Neuronal stem cell (in vitro differentiated cells): ENCODE measurements at regions not wholly inside any gene's neighbourhood (a gene's known extent, or its start where the extent isn't known, plus 50 kb on each side); places are given as distances from the start of the nearest gene placed in this dataset.

ENCODE experiments used
- DNase-seq: peaks from one replicate; pipeline ENCODE4 v3.0.0-alpha.2; 2013; ENCODE audit warnings: low spot score
- H2AFZ ChIP-seq: one replicate; pipeline ENCODE4 v1.6.1; 2013; ENCODE audit warnings: mild to moderate bottlenecking, low read length, inconsistent platforms
- H2AK5ac ChIP-seq: 2 replicates; pipeline ENCODE4 v1.6.1; 2013; ENCODE audit warnings: low read depth, mild to moderate bottlenecking, inconsistent platforms, low read length, moderate library complexity, mixed read lengths
- H2BK120ac ChIP-seq: 2 replicates; pipeline ENCODE4 v1.6.1; 2013; ENCODE audit warnings: low read depth, mild to moderate bottlenecking, inconsistent platforms, low read length, moderate library complexity, mixed read lengths
- H2BK12ac ChIP-seq: one replicate; pipeline ENCODE4 v1.6.1; 2013; ENCODE audit warnings: low read length, inconsistent platforms
- H2BK15ac ChIP-seq: 2 replicates; pipeline ENCODE4 v1.6.1; 2013; ENCODE audit warnings: mild to moderate bottlenecking, low read length, inconsistent platforms, mixed read lengths
- H2BK5ac ChIP-seq: one replicate; pipeline ENCODE4 v1.6.1; 2013; ENCODE audit warnings: inconsistent platforms, mild to moderate bottlenecking, low read length, moderate library complexity
- H3K14ac ChIP-seq: one replicate; pipeline ENCODE4 v1.6.1; 2013; ENCODE audit warnings: low read length, inconsistent platforms
- H3K18ac ChIP-seq: 2 replicates; pipeline ENCODE4 v1.6.1; 2013; ENCODE audit warnings: low read length, inconsistent platforms
- H3K23ac ChIP-seq: 2 replicates; pipeline ENCODE4 v1.6.1; 2013; ENCODE audit warnings: low read depth, mild to moderate bottlenecking, mixed read lengths, low read length, inconsistent platforms; ENCODE audit not compliant: poor library complexity
- H3K27ac ChIP-seq: replicated peaks from 3 replicates; pipeline ENCODE4 v1.5.1; 2013; ENCODE audit warnings: low read length, inconsistent platforms
- H3K27me3 ChIP-seq, 3 experiments: 2 replicates each; pipeline ENCODE4 v1.6.1; 2013; ENCODE audit warnings: low read length in 3 of 3, mild to moderate bottlenecking in 2 of 3, inconsistent platforms in 1 of 3, low read depth in 1 of 3, mixed read lengths in 1 of 3, moderate library complexity in 1 of 3; ENCODE audit not compliant: control insufficient read depth in 3 of 3, insufficient read depth in 3 of 3
- H3K36me3 ChIP-seq, 2 donors: replicated peaks in 1 of 2; 2 replicates each; pipeline ENCODE4 v1.6.1; 2013; ENCODE audit warnings: low read length in 2 of 2; ENCODE audit not compliant: control insufficient read depth in 2 of 2, insufficient read depth in 2 of 2
- H3K4ac ChIP-seq: 2 replicates; pipeline ENCODE4 v1.6.1; 2013; ENCODE audit warnings: inconsistent platforms, mild to moderate bottlenecking, low read length, moderate library complexity
- H3K4me1 ChIP-seq, 2 donors: 1 replicate in 1 of 2; 2 replicates in 1 of 2; pipeline ENCODE4 v1.6.1; 2013; ENCODE audit warnings: low read length in 2 of 2, low read depth in 1 of 2; ENCODE audit not compliant: control insufficient read depth in 2 of 2, insufficient read depth in 1 of 2
- H3K4me2 ChIP-seq: one replicate; pipeline ENCODE4 v1.6.1; 2013; ENCODE audit warnings: mild to moderate bottlenecking, low read length, inconsistent platforms; ENCODE audit not compliant: insufficient read depth, poor library complexity, severe bottlenecking
- H3K4me3 ChIP-seq, 2 donors: 2 replicates each; pipeline ENCODE4 v1.5.1; 2013; ENCODE audit warnings: low read length in 2 of 2, mild to moderate bottlenecking in 2 of 2, inconsistent platforms in 1 of 2, moderate library complexity in 1 of 2
- H3K79me1 ChIP-seq: one replicate; pipeline ENCODE4 v1.6.1; 2013; ENCODE audit warnings: low read depth, mild to moderate bottlenecking, inconsistent platforms, low read length, moderate library complexity
- H3K9ac ChIP-seq: one replicate; pipeline ENCODE4 v1.6.1; 2013; ENCODE audit warnings: mild to moderate bottlenecking, low read depth, low read length, inconsistent platforms; ENCODE audit not compliant: poor library complexity
- H3K9me3 ChIP-seq, 2 donors: replicated peaks in 1 of 2; 2 replicates each; pipeline versions ENCODE3 to v1.6.1; 2013; ENCODE audit warnings: low read length in 2 of 2, mild to moderate bottlenecking in 2 of 2, inconsistent platforms in 1 of 2, low read depth in 1 of 2, mixed read lengths in 1 of 2, moderate library complexity in 1 of 2; ENCODE audit not compliant: control insufficient read depth in 2 of 2, insufficient read depth in 1 of 2
- H4K8ac ChIP-seq: one replicate; pipeline ENCODE4 v1.6.1; 2013; ENCODE audit warnings: low read depth, mild to moderate bottlenecking, inconsistent platforms, low read length, moderate library complexity
- H4K91ac ChIP-seq: one replicate; pipeline ENCODE4 v1.6.1; 2013; ENCODE audit warnings: low read length, low read depth, mild to moderate bottlenecking, inconsistent platforms; ENCODE audit not compliant: poor library complexity
- WGBS, 2 donors: extraction: QIAGEN DNeasy Blood & Tissue Kit; methylation state at CpG; one replicate each; pipeline ENCODE4 v1.1.7; 2013; ENCODE audit warnings: missing lambda C conversion rate in 2 of 2, mixed read lengths in 1 of 2; ENCODE audit not compliant: insufficient read length in 2 of 2, insufficient replicate concordance in 1 of 2; ENCODE audit errors: extremely low coverage in 2 of 2; 5-methylcytosine and 5-hydroxymethylcytosine counted together

DNA sequence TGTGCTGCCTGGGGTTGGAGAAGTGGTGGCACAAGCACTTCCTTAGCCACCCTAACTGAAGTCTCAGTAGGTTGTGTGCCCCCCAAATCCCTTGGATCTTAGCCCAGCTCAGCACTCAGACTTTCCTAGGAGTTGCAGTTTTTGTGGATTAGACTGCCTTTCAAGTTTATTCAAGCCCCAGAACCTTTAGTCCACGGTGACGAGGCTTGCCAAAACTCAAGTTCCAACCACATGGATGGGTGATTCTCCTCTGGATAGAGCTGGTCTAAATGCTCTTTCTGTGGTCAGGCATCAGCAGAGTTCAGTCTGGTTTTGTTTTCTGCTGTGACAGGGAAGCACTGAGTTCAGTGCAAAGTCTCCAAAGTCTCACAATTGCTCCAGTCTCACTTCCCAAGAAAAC is 2858.7 kb downstream of the PCDH9 start:
- Histone ChIP-seq H3K23ac (no peak overlapping the region), H3K9ac (no peak overlapping the region), H3K4me3 (no peak overlapping the region), H3K79me1 (no peaks in the 10 kb centered on the region), H2AFZ (no peak overlapping the region), H4K8ac (no peak overlapping the region), H3K4ac (no peak overlapping the region), H3K9me3 (no peaks in the 10 kb centered on the region), H3K4me1 (no peaks in the 10 kb centered on the region), H2AK5ac (no peak overlapping the region), H3K36me3 (no peaks in the 10 kb centered on the region), H2BK120ac (no peak overlapping the region), H4K91ac (no peak overlapping the region), H2BK15ac (no peak overlapping the region), H3K27ac (no peak overlapping the region), H3K18ac (no peak overlapping the region), H2BK5ac (no peak overlapping the region), H3K27me3 (no peaks in the 10 kb centered on the region), H3K4me2 (no peak overlapping the region), H2BK12ac (no peak overlapping the region), H3K14ac (no peak overlapping the region)
- DNase-seq, result no peak
- no CpG with 5 or more reads among the region's 2 CpGs for WGBS, 2 donors

DNA sequence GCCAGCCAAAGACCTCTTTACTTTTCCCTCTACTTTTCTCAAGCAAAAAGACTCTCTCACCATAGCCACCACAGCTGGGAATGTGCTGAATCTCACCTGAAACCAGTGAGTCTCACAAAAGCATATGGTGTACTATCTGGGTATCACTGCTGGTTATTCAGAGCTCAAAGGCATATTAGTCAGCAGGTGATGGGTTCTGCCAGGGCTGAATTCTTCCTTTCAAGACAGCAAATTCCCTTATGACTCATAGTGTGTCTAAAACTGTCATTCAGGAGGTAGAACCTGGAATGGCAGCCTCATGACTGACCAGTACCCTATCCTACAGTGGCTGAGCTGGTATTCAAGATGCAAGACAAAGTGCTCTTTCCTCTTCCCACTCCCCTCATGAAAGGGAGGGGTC is 2859.1 kb downstream of the PCDH9 start:
- Histone ChIP-seq H3K4me1 (no peaks in the 10 kb centered on the region), H3K9ac (no peak overlapping the region), H3K4me2 (no peak overlapping the region), H3K23ac (no peak overlapping the region), H2BK120ac (no peak overlapping the region), H4K8ac (no peak overlapping the region), H2BK12ac (no peak overlapping the region), H2BK15ac (no peak overlapping the region), H2AFZ (no peak overlapping the region), H4K91ac (no peak overlapping the region), H3K27me3 (no peaks in the 10 kb centered on the region), H2AK5ac (no peak overlapping the region), H2BK5ac (no peak overlapping the region), H3K36me3 (no peaks in the 10 kb centered on the region), H3K27ac (no peak overlapping the region), H3K79me1 (no peaks in the 10 kb centered on the region), H3K9me3 (no peaks in the 10 kb centered on the region), H3K14ac (no peak overlapping the region), H3K18ac (no peak overlapping the region), H3K4me3 (no peak overlapping the region), H3K4ac (no peak overlapping the region)
- no peak for DNase-seq

DNA sequence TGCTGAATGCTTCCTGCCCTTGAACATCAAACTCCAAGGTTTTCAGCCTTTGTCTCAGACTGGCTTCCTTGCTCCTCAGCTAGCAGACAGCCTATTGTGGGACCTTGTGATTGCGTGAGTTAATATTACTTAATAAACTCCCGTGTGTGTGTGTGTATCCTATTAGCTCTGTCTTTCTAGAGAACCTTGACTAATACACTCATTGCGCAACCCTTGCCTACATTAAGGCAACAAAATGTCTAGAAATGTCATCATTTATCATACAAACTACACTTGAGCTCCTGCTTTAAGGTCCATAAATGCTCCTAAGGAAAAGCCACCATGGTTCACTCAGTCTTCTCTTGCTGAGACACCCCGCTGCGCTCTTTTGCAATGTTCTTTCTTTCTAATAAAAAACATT is 2861.0 kb downstream of the PCDH9 start:
- H3K36me3 ChIP-seq, result no peaks in the 10 kb centered on the region
- no peak overlapping the region for H2AFZ ChIP-seq
- H3K23ac ChIP-seq, result no peak overlapping the region
- no peaks in the 10 kb centered on the region for H3K79me1 ChIP-seq
- no CpG with 5 or more reads among the region's 5 CpGs for WGBS, 2 donors
- no peak overlapping the region for H4K8ac ChIP-seq
- no peak overlapping the region for H3K14ac ChIP-seq
- H3K27me3 ChIP-seq, result no peaks in the 10 kb centered on the region
- no peak overlapping the region for H3K4me3 ChIP-seq
- no peak overlapping the region for H2BK15ac ChIP-seq
- H2BK12ac ChIP-seq, result no peak overlapping the region
- H3K18ac ChIP-seq, result no peak overlapping the region
- no peak overlapping the region for H3K4ac ChIP-seq
- H2AK5ac ChIP-seq, result no peak overlapping the region
- no peak for DNase-seq
- H4K91ac ChIP-seq, result no peak overlapping the region
- no peak overlapping the region for H3K27ac ChIP-seq
- no peaks in the 10 kb centered on the region for H3K4me1 ChIP-seq
- no peak overlapping the region for H2BK5ac ChIP-seq
- H2BK120ac ChIP-seq, result no peak overlapping the region
- H3K9ac ChIP-seq, result no peak overlapping the region
- H3K9me3 ChIP-seq, result no peaks in the 10 kb centered on the region
- H3K4me2 ChIP-seq, result no peak overlapping the region

DNA sequence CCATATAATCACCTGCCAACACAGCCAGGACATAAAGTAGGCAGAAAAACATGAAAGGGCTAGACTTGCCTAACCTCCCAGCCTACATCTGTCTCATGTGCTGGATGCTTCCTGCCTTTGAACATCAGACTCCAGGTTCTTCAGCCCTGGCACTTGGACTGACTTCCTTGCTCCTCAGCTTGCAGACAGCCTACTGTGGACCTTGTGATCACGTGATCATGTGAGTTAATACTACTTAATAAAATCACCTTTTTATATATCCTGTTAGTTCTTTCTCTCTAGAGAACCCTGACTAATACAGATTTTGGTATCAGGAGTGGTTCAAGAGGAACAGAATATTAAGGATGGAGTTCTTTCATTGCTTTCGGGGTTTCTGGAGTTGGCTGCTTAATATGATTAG is 2867.6 kb downstream of the PCDH9 start:
- Histone ChIP-seq H3K4ac (no peak overlapping the region), H3K27ac (no peak overlapping the region), H2BK12ac (no peak overlapping the region), H2BK5ac (no peak overlapping the region), H2AFZ (no peak overlapping the region), H3K9ac (no peak overlapping the region), H3K36me3 (no peaks in the 10 kb centered on the region), H3K9me3 (no peaks in the 10 kb centered on the region), H3K4me3 (no peak overlapping the region), H3K14ac (no peak overlapping the region), H4K91ac (no peak overlapping the region), H3K4me2 (no peak overlapping the region), H3K18ac (no peak overlapping the region), H3K4me1 (no peaks in the 10 kb centered on the region), H3K23ac (no peak overlapping the region), H4K8ac (no peak overlapping the region), H2BK120ac (no peak overlapping the region), H3K27me3 (no peaks in the 10 kb centered on the region), H2BK15ac (no peak overlapping the region), H3K79me1 (no peaks in the 10 kb centered on the region), H2AK5ac (no peak overlapping the region)
- DNase-seq, result no peak
- no CpG with 5 or more reads among the region's 2 CpGs for WGBS, 2 donors
